Activated CD8-positive, alpha-beta memory T cell treated with anti-CD3 and anti-CD28 coated beads, Interleukin-2, amount 50 U/mL, for 48 hours (primary cell): ENCODE measurements at regions not wholly inside any gene's neighbourhood (a gene's known extent, or its start where the extent isn't known, plus 50 kb on each side); places are given as distances from the start of the nearest gene placed in this dataset.
"Not testable (repeated sequence)": the region's sequence is repeated elsewhere in the genome, so short reads cannot be mapped to it uniquely, and the experiment has no call there.

Experiments
- DNase-seq: peaks from one replicate; pipeline ENCODE4 v3.0.0-alpha.2; 2020

DNA sequence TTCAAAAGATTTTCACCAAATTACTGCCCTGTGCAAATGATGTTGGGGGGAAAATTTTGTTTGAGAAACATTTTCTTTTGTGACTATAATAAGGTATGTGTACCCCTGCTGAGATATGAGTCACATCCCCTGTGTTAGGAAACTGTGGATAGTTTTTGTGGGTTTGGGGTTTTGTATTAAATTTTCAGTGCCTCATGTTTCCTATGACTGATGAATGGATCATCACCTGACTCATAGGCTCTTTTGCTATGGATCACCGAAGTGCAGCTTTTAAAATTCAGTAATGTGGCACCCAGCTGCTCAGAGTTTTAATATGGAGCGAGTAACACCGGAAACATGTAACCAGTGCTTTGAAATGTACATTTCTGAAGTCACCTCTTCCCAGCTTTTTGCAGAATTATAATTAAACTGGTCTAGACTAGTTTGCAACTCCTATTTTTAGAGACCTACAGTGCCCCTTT is 167.4 kb upstream of the HMGA2 start:
- DNase-seq: no peak

DNA sequence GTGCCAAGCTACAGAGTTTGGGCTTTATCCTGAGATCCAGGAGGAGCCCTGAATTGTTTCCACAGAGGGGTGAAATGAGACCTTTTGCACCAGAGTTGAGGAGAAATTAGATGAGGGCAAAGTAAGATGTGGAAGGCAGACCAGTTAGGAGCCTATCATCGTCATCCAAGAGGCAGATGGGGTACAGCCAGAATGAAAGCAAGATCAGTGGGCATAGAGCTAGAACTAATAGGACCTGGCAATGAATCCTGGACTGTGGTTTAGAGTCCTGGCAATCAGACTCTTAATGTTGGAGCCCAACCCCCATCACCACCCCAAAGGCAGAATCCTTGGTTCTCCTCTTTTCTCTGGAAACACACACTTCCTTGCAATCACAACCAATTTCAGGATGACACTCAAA is 166.6 kb upstream of the HMGA2 start:
- no peak for DNase-seq

DNA sequence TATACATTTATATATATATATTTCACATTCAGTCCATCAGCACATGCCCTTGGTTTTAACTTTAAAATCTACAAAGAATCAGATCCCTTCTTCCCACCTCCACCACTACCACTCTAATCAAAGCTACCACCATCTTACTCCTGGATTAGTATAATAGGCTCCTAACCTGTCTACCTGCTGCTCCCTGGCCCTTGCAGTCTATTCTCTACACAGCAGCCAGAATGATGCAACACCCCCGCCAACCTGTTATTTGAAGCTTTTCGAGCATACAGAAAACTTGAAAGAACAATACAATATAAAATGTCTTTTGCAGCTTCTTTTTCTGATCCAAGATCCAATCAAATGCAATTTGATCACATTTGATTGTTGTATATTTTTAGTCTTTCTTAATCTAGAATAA is 165.9 kb upstream of the HMGA2 start:
- DNase-seq: no peak

DNA sequence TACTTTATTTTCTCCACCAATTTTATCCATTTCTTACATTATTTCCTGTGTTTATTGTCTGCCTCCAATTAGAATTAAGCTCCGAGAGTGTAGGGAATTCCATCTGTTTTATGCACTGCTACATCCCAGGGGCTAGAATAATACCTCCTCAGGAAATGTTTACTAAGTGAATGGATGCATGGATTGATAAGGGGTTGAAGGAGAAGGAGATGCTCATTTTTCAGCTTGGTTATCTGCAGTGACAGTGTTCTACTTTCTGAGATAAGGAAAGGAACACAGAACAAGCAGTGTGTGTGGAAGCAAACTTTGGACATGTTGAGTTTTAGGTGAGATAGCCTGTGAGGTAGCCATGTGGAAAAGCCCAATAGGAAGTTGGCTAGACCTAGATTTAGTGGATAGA is 164.6 kb upstream of the HMGA2 start:
- no peak for DNase-seq

- DNase-seq: no peak
These were observed 164.2 kb upstream of the HMGA2 start for GRCh38 chr12:65660096-65660495.

DNA sequence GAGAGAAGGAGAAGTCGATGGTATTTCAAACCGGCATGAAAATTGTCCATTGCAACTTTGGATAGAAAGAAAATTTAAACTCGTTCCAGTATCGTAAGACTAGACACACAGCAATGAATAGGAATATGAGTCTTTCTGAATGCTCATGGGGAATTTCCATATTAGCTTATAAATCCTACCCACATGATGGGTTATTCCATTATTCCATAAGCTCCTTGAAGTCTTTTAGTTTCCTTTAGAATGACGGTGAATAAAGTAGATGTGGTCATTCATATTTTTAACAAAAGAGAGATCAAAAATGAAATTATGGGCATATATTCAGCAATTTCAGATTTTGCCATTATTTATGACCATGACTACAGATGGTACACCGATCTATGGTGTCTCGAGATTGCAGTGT is 163.4 kb upstream of the HMGA2 start:
- no peak for DNase-seq

DNA sequence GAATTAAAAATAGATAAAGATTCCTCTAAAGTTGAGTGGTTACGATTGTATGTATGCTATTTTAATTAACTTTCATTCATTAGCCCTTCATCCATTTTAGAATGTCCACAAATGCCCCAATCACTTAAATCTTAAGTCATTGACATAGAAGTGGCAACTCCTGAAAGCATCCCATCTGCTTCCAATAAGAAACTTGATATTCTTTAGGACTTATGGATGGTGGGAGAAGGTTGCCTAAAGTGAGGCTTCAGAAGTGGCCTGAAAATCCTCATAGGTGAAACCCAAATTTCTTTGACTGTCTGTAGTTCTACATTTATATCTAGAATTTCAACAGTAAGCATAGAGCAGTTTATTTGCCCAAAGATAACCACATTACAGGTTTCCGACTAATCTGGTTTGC is 161.7 kb upstream of the HMGA2 start:
- no peak for DNase-seq

- DNase-seq: no peak
These were observed 161.2 kb upstream of the HMGA2 start for GRCh38 chr12:65663097-65663496.

DNA sequence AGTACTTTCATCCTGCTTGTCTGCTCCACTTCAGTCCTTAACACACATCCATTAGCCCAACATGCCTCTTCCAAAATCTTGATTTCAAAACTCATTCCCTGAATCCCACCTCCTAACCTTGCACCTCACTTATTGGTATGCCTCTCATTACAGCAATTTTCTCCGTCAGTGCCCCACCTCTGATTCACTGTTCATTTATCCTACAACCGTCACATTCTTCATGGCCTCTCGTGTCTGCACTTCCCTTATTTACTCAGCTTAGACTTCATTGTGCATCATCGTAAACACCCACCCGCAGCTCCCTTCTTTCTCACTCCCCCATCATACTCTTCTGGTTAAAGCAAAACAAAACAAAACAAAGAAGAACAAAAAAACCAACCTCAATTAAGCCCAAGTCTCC is 160.6 kb upstream of the HMGA2 start:
- DNase-seq: no peak

DNA sequence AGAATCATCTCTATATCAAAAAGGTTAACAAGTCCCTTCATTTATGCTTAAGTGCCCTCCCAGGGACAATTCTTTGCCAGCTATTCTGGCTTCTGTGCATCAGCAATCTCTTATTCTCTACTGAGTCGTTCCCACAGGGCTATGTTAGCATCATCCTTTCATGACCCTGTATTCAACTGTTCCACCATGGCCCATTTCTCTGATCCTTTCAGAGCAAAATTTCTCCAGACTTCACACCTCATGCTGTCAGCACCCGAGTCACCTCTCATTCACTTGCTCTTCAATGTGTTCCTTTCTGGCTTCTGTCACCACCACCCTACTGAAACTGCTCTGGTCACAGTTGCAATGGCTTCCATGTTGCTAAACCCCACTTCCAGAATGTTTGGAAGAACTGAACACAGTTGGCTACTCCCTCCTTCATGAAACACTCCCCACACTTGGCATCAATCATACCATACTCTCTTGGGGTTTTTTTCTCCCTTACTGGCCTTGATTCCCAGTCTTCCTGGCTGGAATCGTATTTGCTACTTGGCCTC is 159.5 kb upstream of the HMGA2 start:
- no peak for DNase-seq

GRCh38 chr12:65665817-65666216 is 158.5 kb upstream of the HMGA2 start:
- DNase-seq: no peak

- DNase-seq: no peak
These were observed 157.4 kb upstream of the HMGA2 start for GRCh38 chr12:65666876-65667275.

GRCh38 chr12:65667932-65668331 is 156.4 kb upstream of the HMGA2 start:
- DNase-seq: no peak

DNA sequence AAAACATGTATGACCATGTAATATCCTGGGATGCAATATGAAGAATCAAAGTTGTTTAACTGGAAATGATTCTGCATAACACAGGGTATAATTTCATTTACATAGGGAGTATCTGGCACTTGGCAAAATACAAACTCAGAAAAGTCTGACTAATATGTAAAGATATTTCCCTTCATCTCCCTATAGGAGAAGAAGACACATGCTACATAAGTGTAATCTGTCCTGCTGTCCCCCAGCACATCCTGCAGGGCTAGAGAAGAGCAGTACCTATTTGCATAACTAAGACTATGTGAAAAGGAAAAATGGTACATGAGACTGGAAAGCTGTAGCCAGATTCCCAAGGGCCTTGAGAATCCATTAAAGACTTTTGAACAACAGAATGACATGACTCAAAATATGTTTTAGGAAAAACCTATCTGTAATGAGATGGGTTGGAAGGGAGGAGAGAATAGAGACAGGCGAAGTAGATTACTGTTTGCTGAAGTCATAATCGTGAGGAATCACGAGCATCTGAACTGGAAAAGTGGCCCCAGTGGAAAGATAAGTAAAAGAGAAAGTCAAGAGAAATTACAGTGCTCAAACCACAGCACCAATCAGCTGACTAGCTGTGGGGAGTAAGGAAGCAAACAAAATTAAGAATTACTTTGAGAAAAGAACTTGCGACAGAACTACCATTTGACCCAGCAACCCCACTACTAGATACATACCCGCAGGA is 155.1 kb upstream of the HMGA2 start:
- DNase-seq: no peak

- no peak for DNase-seq
These were observed 153.5 kb upstream of the HMGA2 start for GRCh38 chr12:65670775-65671174.

- DNase-seq: no peak
These were observed 151.8 kb upstream of the HMGA2 start for GRCh38 chr12:65672441-65672840.

GRCh38 chr12:65673156-65673690 is 151.1 kb upstream of the HMGA2 start:
- DNase-seq: no peak

- no peak for DNase-seq
These were observed 150.6 kb upstream of the HMGA2 start for GRCh38 chr12:65673732-65674131.

DNA sequence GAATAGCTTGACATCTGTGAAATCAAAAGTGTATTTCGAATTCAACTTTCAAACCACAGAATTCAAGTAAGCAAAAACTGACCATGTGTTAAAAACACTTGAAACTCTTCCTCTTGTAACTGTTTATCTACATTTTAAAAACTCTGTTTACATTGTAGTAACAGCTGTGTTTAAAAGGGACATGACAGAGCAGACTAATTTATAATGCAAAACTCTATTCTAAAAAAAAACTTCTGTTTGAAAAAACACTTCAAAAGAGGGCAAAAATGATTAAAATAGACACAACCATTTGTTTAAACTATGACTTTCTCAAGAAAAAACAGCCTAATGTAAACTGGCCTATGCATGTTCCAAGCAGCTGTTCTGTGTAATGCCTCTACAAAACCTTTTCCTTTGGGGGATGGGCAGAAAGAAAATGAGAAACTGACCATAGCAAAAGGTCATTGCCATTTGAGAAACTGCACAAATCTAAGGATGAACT is 149.1 kb upstream of the HMGA2 start:
- DNase-seq: no peak

GRCh38 chr12:65678172-65678571 is 146.1 kb upstream of the HMGA2 start:
- DNase-seq: not testable (repeated sequence)

DNA sequence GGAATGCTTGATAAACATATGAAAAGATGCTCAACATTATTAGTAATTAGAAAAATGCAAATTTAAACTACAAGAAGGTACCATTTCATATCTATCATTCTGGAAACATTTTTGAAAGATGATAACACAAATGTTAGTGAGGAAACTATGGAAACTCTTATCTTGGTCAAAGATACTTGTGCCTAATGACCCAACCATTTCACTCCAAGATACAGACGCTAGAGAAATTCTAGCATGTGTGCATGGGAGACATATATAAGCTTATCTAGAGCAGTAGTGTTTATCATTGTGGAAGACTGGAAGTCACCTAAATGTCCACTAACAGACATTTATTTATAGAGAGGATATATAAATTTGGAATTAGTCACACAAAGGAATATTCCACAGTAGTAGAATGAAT is 143.1 kb upstream of the HMGA2 start:
- no peak for DNase-seq

DNA sequence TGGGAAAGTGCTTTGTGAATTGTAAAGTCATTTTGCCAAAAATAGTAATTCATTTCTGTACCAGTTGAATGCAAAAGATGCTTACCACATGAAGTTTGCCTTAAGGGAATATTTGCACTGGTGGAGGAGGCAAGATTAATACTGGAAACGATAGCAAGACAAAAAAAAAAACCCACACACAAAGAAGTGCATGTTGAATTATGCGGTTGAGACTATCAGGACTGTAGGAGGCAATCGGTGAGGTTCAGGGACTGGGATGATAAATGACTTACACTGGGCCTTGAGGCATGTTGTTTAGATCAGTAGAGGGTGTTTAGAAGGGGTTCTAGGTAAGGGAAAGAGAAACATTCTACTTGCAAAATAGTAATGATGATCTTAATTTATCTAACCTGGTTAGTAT is 142.2 kb upstream of the HMGA2 start:
- no peak for DNase-seq

- no peak for DNase-seq
These were observed 139.4 kb upstream of the HMGA2 start for GRCh38 chr12:65684906-65685305.

GRCh38 chr12:65685514-65685913 is 138.8 kb upstream of the HMGA2 start:
- DNase-seq: no peak

DNA sequence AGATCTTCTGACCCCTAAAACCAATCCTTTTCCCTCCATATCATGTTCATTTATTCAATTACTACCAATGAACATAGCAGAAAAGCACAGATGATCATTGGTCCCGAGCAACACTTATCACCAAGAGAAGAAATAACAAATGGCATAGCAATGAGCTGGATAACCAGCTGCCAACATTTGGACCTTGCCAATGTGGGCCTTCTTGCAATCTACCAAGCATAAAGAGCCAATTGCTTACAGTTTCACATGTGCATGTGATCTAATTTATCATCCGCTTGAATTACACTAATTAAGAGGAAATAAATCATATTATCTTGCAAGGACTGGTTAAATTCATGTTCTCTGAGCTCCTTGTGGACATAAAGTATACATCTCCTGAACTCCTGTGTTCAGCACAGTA is 134.8 kb upstream of the HMGA2 start:
- DNase-seq: no peak
